B cell (primary cell): ENCODE measurements at regions not wholly inside any gene's neighbourhood (a gene's known extent, or its start where the extent isn't known, plus 50 kb on each side); places are given as distances from the start of the nearest gene placed in this dataset.

ENCODE experiments used
- ATAC-seq: fragments of 200-7000 bp; cut with Tn5 transposase; one replicate; pipeline ENCODE4 v1.10.0; 2021; ENCODE audit warnings: low read depth, mild to moderate bottlenecking, moderate number of reproducible peaks, moderate library complexity
- CTCF ChIA-PET: fragments of 350-600 bp; sonication (Branson Sonifier 250); formaldehyde crosslinking; loops from one replicate; lab custom pipeline; 2021; ENCODE audit warnings: antibody characterized with exemption, inconsistent platforms; lab: Charles Lee
- POLR2A ChIA-PET: fragments of 350-600 bp; sonication (Branson Sonifier 250); formaldehyde crosslinking; loops from one replicate; lab custom pipeline; 2021; ENCODE audit warnings: antibody characterized with exemption; lab: Charles Lee
- DNase-seq: peaks from one replicate; pipeline ENCODE4 v3.0.0; 2013
- H2AFZ ChIP-seq: 2 replicates; pipeline ENCODE4 v1.6.1; 2012; ENCODE audit warnings: mild to moderate bottlenecking, low read depth, low read length; ENCODE audit not compliant: insufficient read depth, poor library complexity, severe bottlenecking
- H3K27ac ChIP-seq, 2 donors: 1 replicate in 1 of 2; 2 replicates in 1 of 2; pipeline ENCODE4 v1.5.1; 2012 to 2013; ENCODE audit warnings: low read length in 2 of 2, mild to moderate bottlenecking in 2 of 2, moderate library complexity in 1 of 2
- H3K27me3 ChIP-seq, 4 experiments: fragments of 200-600 bp in 1 of 4; sonication (generic) in 1 of 4; replicated peaks in 1 of 4; 1 replicate in 2 of 4; 2 replicates in 2 of 4; pipeline versions ENCODE4 v1.6.1 to v1.7.0; 2013 to 2016; ENCODE audit warnings: low read length in 3 of 4, mild to moderate bottlenecking in 2 of 4, mixed read lengths in 1 of 4, moderate library complexity in 1 of 4; ENCODE audit not compliant: insufficient read depth in 4 of 4, control insufficient read depth in 3 of 4; ENCODE audit errors: control extremely low read depth in 1 of 4
- H3K36me3 ChIP-seq, 2 experiments: replicated peaks in 1 of 2; 1 replicate in 1 of 2; 2 replicates in 1 of 2; pipeline versions ENCODE4 v1.6.1 to v1.7.1; 2013; ENCODE audit warnings: low read length in 1 of 2; ENCODE audit not compliant: insufficient read depth in 2 of 2, control insufficient read depth in 1 of 2; ENCODE audit errors: control extremely low read depth in 1 of 2, extremely low read depth in 1 of 2
- H3K4me1 ChIP-seq, 2 donors: fragments of 200-600 bp in 1 of 2; sonication (generic) in 1 of 2; 1 replicate in 1 of 2; 2 replicates in 1 of 2; pipeline versions ENCODE4 v1.5.1 to v1.6.1; 2013 to 2017; ENCODE audit warnings: low read length in 2 of 2; ENCODE audit not compliant: control insufficient read depth in 2 of 2, insufficient read depth in 2 of 2
- H3K4me2 ChIP-seq: replicated peaks from 2 replicates; pipeline ENCODE3; 2012; ENCODE audit warnings: mild to moderate bottlenecking, low read depth, low read length; ENCODE audit not compliant: poor library complexity, severe bottlenecking
- H3K4me3 ChIP-seq, 5 experiments: fragments of 200-600 bp in 1 of 5; sonication (generic) in 1 of 5; 1 replicate in 3 of 5; 2 replicates in 2 of 5; pipeline versions ENCODE4 v1.5.1 to v1.7.0; 2011 to 2016; ENCODE audit warnings: low read length in 4 of 5, mild to moderate bottlenecking in 4 of 5, low read depth in 2 of 5, control low read depth in 1 of 5, moderate library complexity in 1 of 5; ENCODE audit not compliant: insufficient read depth in 1 of 5; ENCODE audit errors: control extremely low read depth in 1 of 5, extremely low read depth in 1 of 5
- H3K79me2 ChIP-seq: fragments of 200-600 bp; sonication (generic); one replicate; pipeline ENCODE4 v1.6.0; 2016; ENCODE audit warnings: low read length; ENCODE audit not compliant: control insufficient read depth, insufficient read depth
- H3K9ac ChIP-seq: fragments of 200-600 bp; sonication (generic); 2 replicates; pipeline ENCODE4 v1.6.1; 2017; ENCODE audit warnings: mild to moderate bottlenecking, low read length, moderate library complexity
- H3K9me3 ChIP-seq, 3 donors: one replicate each; pipeline versions ENCODE4 v1.6.1 to v1.7.1; 2013; ENCODE audit warnings: low read length in 2 of 3; ENCODE audit not compliant: control insufficient read depth in 2 of 3, insufficient read depth in 1 of 3; ENCODE audit errors: control extremely low read depth in 1 of 3
- H4K20me1 ChIP-seq: 2 replicates; pipeline ENCODE4 v1.6.0; 2012; ENCODE audit warnings: mild to moderate bottlenecking, low read length; ENCODE audit not compliant: insufficient read depth, control insufficient read depth, poor library complexity, severe bottlenecking
- H3K27ac Mint-ChIP-seq: one replicate; pipeline ENCODE4 v1.8.0; 2021; ENCODE audit warnings: mixed read lengths
- H3K27me3 Mint-ChIP-seq: one replicate; pipeline ENCODE4 v1.8.0; 2021; ENCODE audit warnings: mixed read lengths
- H3K4me1 Mint-ChIP-seq: one replicate; pipeline ENCODE4 v1.8.0; 2021; ENCODE audit warnings: mixed read lengths
- H3K4me3 Mint-ChIP-seq: one replicate; pipeline ENCODE4 v1.8.0; 2021; ENCODE audit warnings: mixed read lengths
- H3K9me3 Mint-ChIP-seq: one replicate; pipeline ENCODE4 v1.8.0; 2022; ENCODE audit warnings: mixed read lengths; ENCODE audit not compliant: insufficient read depth
- EZH2 ChIP-seq: IDR thresholded peaks from 2 replicates; pipeline ENCODE4 v1.6.1; 2012; ENCODE audit warnings: borderline replicate concordance, low read depth, mild to moderate bottlenecking, moderate library complexity, low read length; ENCODE audit not compliant: insufficient read depth, poor library complexity, severe bottlenecking
- WGBS: methylation state at CpG from one replicate; pipeline ENCODE4 v1.1.5; 2013; ENCODE audit warnings: missing lambda C conversion rate; ENCODE audit not compliant: insufficient coverage; 5-methylcytosine and 5-hydroxymethylcytosine counted together
- intact Hi-C: fragments of 100-400 bp; cut with micrococcal nuclease; formaldehyde crosslinking; loops from one replicate; pipeline ENCODE4 v1.10.0; 2022
- TF ChIP-seq, protein P1 (sequence below): fragments of 200-600 bp; IDR thresholded peaks from one replicate; pipeline ENCODE4 v1.8.0; 2022; ENCODE audit warnings: antibody characterized with exemption, mild to moderate bottlenecking

DNA sequence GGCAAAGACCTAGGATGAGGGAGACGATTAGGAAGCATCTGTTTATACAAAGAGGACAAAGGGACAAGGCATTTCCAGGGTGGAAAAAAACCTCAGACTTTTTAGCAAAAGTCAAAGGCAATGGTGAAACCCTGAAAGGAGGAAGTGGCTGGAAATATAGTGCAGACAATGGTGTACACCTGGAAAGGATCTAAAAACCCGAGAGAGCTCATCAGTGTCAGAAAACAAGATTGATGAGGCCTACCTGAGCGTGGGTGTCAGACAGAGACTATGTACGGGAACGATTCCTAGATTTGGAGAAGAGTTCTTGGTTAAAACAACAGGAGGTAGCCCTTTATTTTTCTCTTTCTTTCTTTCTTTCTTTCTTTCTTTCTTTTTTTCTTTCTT, 68.8 kb upstream of the HUNK start:
- no peak overlapping the region for H3K4me3 Mint-ChIP-seq

More for the DNA sequence above, 68.8 kb upstream of the HUNK start:
- H3K4me3 ChIP-seq, result no peak overlapping the region
- peaks cover 0 to 4% (median 2%) of the 10 kb centered on the region in 3 donors for H3K9me3 ChIP-seq
- no peak overlapping the region for H2AFZ ChIP-seq
- TF ChIP-seq, protein P1, sequence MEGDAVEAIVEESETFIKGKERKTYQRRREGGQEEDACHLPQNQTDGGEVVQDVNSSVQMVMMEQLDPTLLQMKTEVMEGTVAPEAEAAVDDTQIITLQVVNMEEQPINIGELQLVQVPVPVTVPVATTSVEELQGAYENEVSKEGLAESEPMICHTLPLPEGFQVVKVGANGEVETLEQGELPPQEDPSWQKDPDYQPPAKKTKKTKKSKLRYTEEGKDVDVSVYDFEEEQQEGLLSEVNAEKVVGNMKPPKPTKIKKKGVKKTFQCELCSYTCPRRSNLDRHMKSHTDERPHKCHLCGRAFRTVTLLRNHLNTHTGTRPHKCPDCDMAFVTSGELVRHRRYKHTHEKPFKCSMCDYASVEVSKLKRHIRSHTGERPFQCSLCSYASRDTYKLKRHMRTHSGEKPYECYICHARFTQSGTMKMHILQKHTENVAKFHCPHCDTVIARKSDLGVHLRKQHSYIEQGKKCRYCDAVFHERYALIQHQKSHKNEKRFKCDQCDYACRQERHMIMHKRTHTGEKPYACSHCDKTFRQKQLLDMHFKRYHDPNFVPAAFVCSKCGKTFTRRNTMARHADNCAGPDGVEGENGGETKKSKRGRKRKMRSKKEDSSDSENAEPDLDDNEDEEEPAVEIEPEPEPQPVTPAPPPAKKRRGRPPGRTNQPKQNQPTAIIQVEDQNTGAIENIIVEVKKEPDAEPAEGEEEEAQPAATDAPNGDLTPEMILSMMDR, result no peak
- TF ChIP-seq EZH2, result no peak
- no peaks in the 10 kb centered on the region for H3K9me3 Mint-ChIP-seq
- no peak overlapping the region for H3K27ac ChIP-seq
- intact Hi-C loops, result no loop called here
- no peaks in the 10 kb centered on the region for H3K36me3 ChIP-seq
- H3K9ac ChIP-seq, result no peak overlapping the region
- WGBS, result 38% methylated on average over 1 of the region's 5 CpGs
- H3K27me3 ChIP-seq, result peaks cover 0 to 8% (median 2%) of the 10 kb centered on the region in 4 experiments
- POLR2A ChIA-PET, result no interaction called here
- H4K20me1 ChIP-seq, result no peaks in the 10 kb centered on the region
- CTCF ChIA-PET, result interaction anchor here (0.6 to 0.7 kb wide), 2 partner anchors 18 to 22 kb away, joined by 3 read pairs; no protein-coding TSS in a partner anchor
- no peaks in the 10 kb centered on the region for H3K79me2 ChIP-seq
- peaks cover 20% of the 10 kb centered on the region for H3K27me3 Mint-ChIP-seq
- no peak for DNase-seq
- H3K4me1 Mint-ChIP-seq, result peaks cover 4% of the 10 kb centered on the region
- ATAC-seq, result no peak
- H3K4me1 ChIP-seq, result no peaks in the 10 kb centered on the region
- H3K4me2 ChIP-seq, result no peak overlapping the region
- H3K27ac Mint-ChIP-seq, result no peak overlapping the region
